SJSA1 (cell line): ENCODE measurements at regions not wholly inside any gene's neighbourhood (a gene's known extent, or its start where the extent isn't known, plus 50 kb on each side); places are given as distances from the start of the nearest gene placed in this dataset.

ENCODE experiments used
- DNase-seq, 2 experiments: peaks; one replicate each; pipeline ENCODE4 v3.0.0-alpha.2; 2015 to 2020; ENCODE audit warnings: low spot score in 2 of 2, low read depth in 1 of 2
- H3K27ac ChIP-seq: fragments of 250-450 bp; sonication (Bioruptor Pico); 2 replicates; pipeline ENCODE4 v1.5.1; 2020; ENCODE audit warnings: mild to moderate bottlenecking, moderate library complexity
- H3K27me3 ChIP-seq: fragments of 250-450 bp; sonication (Bioruptor Pico); replicated peaks from 2 replicates; pipeline ENCODE4 v1.5.1; 2020; ENCODE audit warnings: mild to moderate bottlenecking, moderate library complexity
- H3K36me3 ChIP-seq: fragments of 250-450 bp; sonication (Bioruptor Pico); 2 replicates; pipeline ENCODE4 v1.5.1; 2020; ENCODE audit warnings: mild to moderate bottlenecking
- H3K4me1 ChIP-seq: fragments of 250-450 bp; sonication (Bioruptor Pico); replicated peaks from 2 replicates; pipeline ENCODE4 v1.6.1; 2021; ENCODE audit warnings: mild to moderate bottlenecking
- H3K4me3 ChIP-seq: fragments of 250-450 bp; sonication (Bioruptor Pico); 2 replicates; pipeline ENCODE4 v1.5.1; 2020; ENCODE audit warnings: mild to moderate bottlenecking
- H3K9me3 ChIP-seq: fragments of 250-450 bp; sonication (Bioruptor Pico); replicated peaks from 2 replicates; pipeline ENCODE4 v1.5.1; 2020; ENCODE audit warnings: mild to moderate bottlenecking

GRCh38 chr17:12252462-12252861 lies 231.8 kb downstream of the MAP2K4 start:
- Histone ChIP-seq H3K27me3 (peaks cover 4% of the 10 kb centered on the region; the same call in 1 of the 2 replicates), H3K27ac (no peak overlapping the region), H3K4me1 (no peaks in the 10 kb centered on the region), H3K4me3 (no peak overlapping the region), H3K9me3 (no peaks in the 10 kb centered on the region), H3K36me3 (no peaks in the 10 kb centered on the region)
- DNase-seq, result no peak

- Histone ChIP-seq H3K36me3 (no peaks in the 10 kb centered on the region), H3K4me1 (no peaks in the 10 kb centered on the region), H3K27ac (no peak overlapping the region), H3K27me3 (peaks cover 4% of the 10 kb centered on the region; the same call in 1 of the 2 replicates), H3K4me3 (no peak overlapping the region), H3K9me3 (no peaks in the 10 kb centered on the region)
- DNase-seq, result no peak
These were observed 233.8 kb downstream of the MAP2K4 start for GRCh38 chr17:12254460-12254859.

- DNase-seq, result peak in 1 of 2 experiments; percentile 50
- no peak overlapping the region for H3K27ac ChIP-seq
- H3K9me3 ChIP-seq, result no peaks in the 10 kb centered on the region
- peaks cover 4% of the 10 kb centered on the region; the same call in 1 of the 2 replicates for H3K27me3 ChIP-seq
- no peaks in the 10 kb centered on the region for H3K36me3 ChIP-seq
- no peaks in the 10 kb centered on the region for H3K4me1 ChIP-seq
- no peak overlapping the region for H3K4me3 ChIP-seq
These were observed 235.8 kb downstream of the MAP2K4 start for GRCh38 chr17:12256380-12256995.

DNA sequence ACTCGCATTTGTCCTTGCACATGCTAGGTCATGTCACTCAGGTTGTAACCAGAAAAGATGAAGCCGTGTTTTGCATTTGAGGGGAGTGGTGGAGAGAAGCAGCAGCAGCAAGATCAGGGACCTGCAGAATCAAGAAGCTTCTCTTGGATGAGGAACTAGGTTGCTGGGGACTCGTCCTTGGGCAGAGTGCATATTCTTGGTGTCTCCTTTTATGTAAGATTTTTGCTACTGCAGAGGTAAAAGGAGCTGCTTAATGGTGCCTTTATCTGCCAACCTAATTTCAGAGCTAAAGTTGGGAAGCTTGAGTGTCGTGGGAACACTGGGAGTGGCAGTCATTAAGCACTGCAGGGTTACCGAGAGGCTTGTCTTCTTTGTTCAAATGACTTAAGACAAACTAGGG lies 236.5 kb downstream of the MAP2K4 start:
- Histone ChIP-seq H3K9me3 (no peaks in the 10 kb centered on the region), H3K4me3 (no peak overlapping the region), H3K36me3 (no peaks in the 10 kb centered on the region), H3K4me1 (no peaks in the 10 kb centered on the region), H3K27me3 (0 out of 2 replicates have a peak, but pooled peaks cover 1% of the 10 kb centered on the region), H3K27ac (no peak overlapping the region)
- no peak for DNase-seq

- 0 out of 2 replicates have a peak, but pooled peaks cover 2% of the 10 kb centered on the region for H3K9me3 ChIP-seq
These were observed 240.7 kb downstream of the MAP2K4 start for GRCh38 chr17:12261354-12261753.

DNA sequence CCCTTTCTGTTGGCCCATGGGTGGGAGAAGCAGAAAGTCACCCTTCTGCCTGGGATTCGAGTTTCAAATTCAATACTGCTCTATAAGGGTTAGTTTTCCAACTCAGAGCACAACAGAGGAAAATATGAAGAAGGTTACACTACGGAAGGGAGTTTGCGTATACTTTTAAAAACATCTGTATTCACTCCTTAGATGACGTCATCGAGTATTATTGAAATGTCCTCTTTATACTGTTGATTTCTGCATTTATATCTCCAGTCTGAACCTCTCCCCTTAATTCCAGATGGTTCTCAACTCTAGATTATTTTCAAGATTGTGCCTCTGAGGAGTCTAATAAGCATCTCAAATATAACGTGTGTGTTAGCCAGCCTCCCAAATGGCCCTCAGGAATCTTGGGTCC lies 249.1 kb downstream of the MAP2K4 start:
- H3K27ac ChIP-seq, result no peak overlapping the region
- H3K4me1 ChIP-seq, result no peaks in the 10 kb centered on the region
- H3K4me3 ChIP-seq, result no peak overlapping the region
- no peaks in the 10 kb centered on the region for H3K27me3 ChIP-seq
- 0 out of 2 replicates have a peak, but pooled peaks cover 2% of the 10 kb centered on the region for H3K9me3 ChIP-seq
- no peaks in the 10 kb centered on the region for H3K36me3 ChIP-seq
- DNase-seq, result no peak

More at GRCh38 chr17:12261354-12261753, 240.7 kb downstream of the MAP2K4 start:
- H3K4me1 ChIP-seq, result no peaks in the 10 kb centered on the region
- DNase-seq, result no peak
- no peak overlapping the region for H3K27ac ChIP-seq
- H3K4me3 ChIP-seq, result no peak overlapping the region
- H3K36me3 ChIP-seq, result no peaks in the 10 kb centered on the region
- H3K27me3 ChIP-seq, result no peaks in the 10 kb centered on the region

DNA sequence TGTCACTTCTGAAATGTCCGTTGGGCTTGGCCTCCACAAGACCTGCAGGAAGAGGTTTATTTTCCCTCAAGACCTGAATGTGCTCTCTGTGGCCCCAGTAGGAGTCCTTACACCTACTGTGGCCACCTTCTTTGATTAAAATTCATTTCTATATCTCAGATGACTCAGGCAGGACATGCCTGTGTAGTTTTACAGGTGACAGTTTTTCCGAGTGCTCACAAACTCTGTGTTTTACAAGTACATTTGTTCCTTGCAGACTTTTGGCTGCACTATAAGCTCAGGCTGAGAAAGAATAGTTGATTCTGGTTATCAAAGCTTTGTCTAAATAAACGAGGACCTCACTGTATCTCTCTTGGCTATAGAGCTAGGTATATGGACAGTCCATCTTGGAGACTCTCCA lies 257.1 kb downstream of the MAP2K4 start:
- Histone ChIP-seq H3K4me3 (no peak overlapping the region), H3K4me1 (peaks cover 5% of the 10 kb centered on the region; the same call in 1 of the 2 replicates), H3K36me3 (no peaks in the 10 kb centered on the region), H3K9me3 (0 out of 2 replicates have a peak, but pooled peaks cover 1% of the 10 kb centered on the region), H3K27me3 (no peaks in the 10 kb centered on the region), H3K27ac (no peak overlapping the region)
- DNase-seq, result no peak

- no peaks in the 10 kb centered on the region for H3K36me3 ChIP-seq
- H3K4me1 ChIP-seq, result peaks cover 5% of the 10 kb centered on the region; the same call in 1 of the 2 replicates
- H3K27ac ChIP-seq, result no peak overlapping the region
- no peaks in the 10 kb centered on the region for H3K27me3 ChIP-seq
- H3K4me3 ChIP-seq, result no peak overlapping the region
- H3K9me3 ChIP-seq, result 0 out of 2 replicates have a peak, but pooled peaks cover 3% of the 10 kb centered on the region
- DNase-seq, result peak in 1 of 2 experiments; percentile 14
These were observed 261.4 kb downstream of the MAP2K4 start for GRCh38 chr17:12282056-12282455.

DNA sequence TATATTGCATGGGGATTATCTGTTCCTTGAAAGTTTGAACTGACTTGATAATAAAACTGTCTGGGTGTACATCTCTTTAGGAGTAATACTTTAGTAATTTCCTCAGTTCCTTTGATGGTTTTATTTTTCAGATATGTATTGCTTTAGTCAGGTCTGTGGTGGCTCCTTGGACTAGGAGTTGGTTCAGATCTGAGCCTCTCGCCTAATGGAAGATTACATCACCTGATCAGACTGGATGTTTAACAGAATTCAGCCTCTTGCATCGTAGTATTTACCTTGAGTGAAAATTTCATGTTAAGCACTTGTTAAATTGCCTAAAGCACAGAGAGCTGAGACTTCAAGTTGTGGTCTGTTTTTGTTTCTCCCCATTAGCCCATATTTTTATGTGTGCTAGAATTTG lies 267.3 kb downstream of the MAP2K4 start:
- H3K4me1 ChIP-seq, result no peaks in the 10 kb centered on the region
- no peaks in the 10 kb centered on the region for H3K36me3 ChIP-seq
- H3K27me3 ChIP-seq, result no peaks in the 10 kb centered on the region
- no peak overlapping the region for H3K27ac ChIP-seq
- DNase-seq, result no peak
- 0 out of 2 replicates have a peak, but pooled peaks cover 1% of the 10 kb centered on the region for H3K9me3 ChIP-seq
- no peak overlapping the region for H3K4me3 ChIP-seq

- Histone ChIP-seq H3K36me3 (no peaks in the 10 kb centered on the region), H3K4me3 (no peak overlapping the region), H3K27ac (no peak overlapping the region), H3K9me3 (no peaks in the 10 kb centered on the region), H3K27me3 (no peaks in the 10 kb centered on the region), H3K4me1 (no peaks in the 10 kb centered on the region)
- DNase-seq, result no peak
These were observed 269.5 kb downstream of the MAP2K4 start for GRCh38 chr17:12290207-12290606.

DNA sequence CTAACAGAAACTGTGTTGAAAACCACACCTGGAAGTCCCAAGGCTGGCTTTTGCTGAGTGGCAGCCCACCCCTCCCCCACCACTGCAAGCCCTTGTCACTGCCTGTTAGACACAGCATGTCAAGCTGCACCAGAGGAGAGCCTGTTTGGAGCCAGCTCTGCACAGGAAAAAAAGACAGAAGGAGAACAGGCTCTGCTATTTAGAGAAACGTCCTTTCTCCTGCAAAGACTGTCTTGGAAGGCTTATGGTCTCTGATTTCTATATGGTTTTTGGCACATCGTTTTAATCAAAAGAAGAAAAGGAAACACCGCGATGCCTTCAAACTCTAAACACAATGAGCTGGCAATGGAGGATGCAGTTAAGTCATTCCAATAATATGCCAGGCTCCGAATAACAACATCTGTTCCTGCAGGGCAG lies 275.5 kb downstream of the MAP2K4 start:
- Histone ChIP-seq H3K4me3 (no peak overlapping the region), H3K36me3 (no peaks in the 10 kb centered on the region), H3K27ac (no peak overlapping the region), H3K4me1 (peaks cover 8% of the 10 kb centered on the region), H3K9me3 (no peaks in the 10 kb centered on the region), H3K27me3 (no peaks in the 10 kb centered on the region)
- peak in 1 of 2 experiments; percentile 25 for DNase-seq

DNA sequence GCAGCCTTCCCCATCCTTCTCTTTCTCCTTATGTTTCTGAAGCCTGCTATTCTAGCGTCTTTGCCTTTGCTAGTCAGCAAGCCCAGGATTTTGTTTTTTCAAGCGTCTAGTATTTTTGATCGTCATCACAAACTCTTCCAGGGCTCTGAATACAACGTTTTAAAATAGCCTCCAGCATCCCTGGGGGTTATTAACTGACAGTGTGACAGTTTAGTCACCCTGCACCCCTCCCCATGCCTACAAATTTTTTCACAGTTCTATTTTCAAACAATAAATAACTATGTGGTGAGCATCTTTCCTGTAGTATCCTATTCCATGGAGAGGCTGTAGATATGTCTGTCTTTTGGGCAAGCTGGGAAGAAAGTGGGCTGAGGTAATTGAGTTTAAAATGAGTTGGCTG lies 280.9 kb downstream of the MAP2K4 start:
- Histone ChIP-seq H3K4me3 (no peak overlapping the region), H3K4me1 (peaks cover under 1% of the 10 kb centered on the region), H3K27ac (no peak overlapping the region), H3K36me3 (no peaks in the 10 kb centered on the region), H3K27me3 (no peaks in the 10 kb centered on the region), H3K9me3 (no peaks in the 10 kb centered on the region)
- no peak for DNase-seq

DNA sequence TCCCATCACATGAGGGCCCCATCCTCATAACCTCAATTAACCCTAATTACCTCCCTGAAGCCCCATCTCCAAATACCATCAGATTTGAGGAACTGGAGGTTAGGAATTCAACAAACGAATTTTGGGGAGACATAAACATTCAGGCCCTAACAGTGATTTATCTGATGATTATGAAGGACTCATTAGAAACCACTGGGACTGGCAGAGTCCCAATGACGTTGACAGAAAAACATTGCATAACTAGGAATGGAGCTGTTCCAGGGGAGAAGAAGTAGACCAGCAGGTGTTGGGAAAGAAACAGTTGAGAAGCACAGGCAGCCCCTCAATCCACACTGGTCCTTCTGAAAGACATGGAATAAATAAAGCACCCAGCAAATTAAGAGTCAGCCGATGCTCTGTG lies 282.0 kb downstream of the MAP2K4 start:
- Histone ChIP-seq H3K27ac (no peak overlapping the region), H3K4me1 (no peaks in the 10 kb centered on the region), H3K36me3 (no peaks in the 10 kb centered on the region), H3K27me3 (no peaks in the 10 kb centered on the region), H3K4me3 (no peak overlapping the region), H3K9me3 (no peaks in the 10 kb centered on the region)
- DNase-seq, result no peak

- Histone ChIP-seq H3K27ac (no peak overlapping the region), H3K36me3 (no peaks in the 10 kb centered on the region), H3K27me3 (no peaks in the 10 kb centered on the region), H3K4me3 (no peak overlapping the region), H3K9me3 (no peaks in the 10 kb centered on the region), H3K4me1 (no peaks in the 10 kb centered on the region)
- DNase-seq, result no peak
These were observed 290.1 kb downstream of the MAP2K4 start for GRCh38 chr17:12310811-12311210.

DNA sequence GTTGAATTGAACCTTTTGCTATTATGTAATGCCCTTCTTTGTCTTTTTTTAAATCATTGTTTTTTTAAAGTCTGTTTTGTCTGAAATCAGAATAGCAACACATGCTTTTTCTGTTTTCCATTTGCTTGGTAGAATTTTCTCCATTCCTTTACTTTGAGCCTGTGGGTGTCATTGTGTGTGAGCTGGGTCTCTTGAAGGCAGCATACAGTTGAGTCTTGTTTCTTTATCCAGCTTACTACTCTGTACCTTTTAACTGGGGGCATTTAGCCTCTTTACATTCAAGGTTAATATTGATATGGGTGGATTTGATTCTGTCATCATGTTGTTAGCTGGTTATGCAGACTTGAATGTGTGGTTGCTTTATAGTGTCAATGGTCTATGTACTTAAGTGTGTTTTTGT lies 292.0 kb downstream of the MAP2K4 start:
- Histone ChIP-seq H3K36me3 (no peaks in the 10 kb centered on the region), H3K9me3 (no peaks in the 10 kb centered on the region), H3K27me3 (no peaks in the 10 kb centered on the region), H3K27ac (no peak overlapping the region), H3K4me3 (no peak overlapping the region), H3K4me1 (no peaks in the 10 kb centered on the region)
- no peak for DNase-seq
